PC-3 (cell line): ENCODE measurements at regions not wholly inside any gene's neighbourhood (a gene's known extent, or its start where the extent isn't known, plus 50 kb on each side); places are given as distances from the start of the nearest gene placed in this dataset.

Experiments used
- CTCF ChIP-seq: fragments of 300-600 bp; sonication (generic); conservative IDR thresholded peaks from 2 replicates; pipeline ENCODE4 v1.5.1; 2017; ENCODE audit warnings: antibody characterized with exemption, low read depth, mild to moderate bottlenecking, low read length
- EZH2 ChIP-seq: fragments of 300-600 bp; sonication (generic); IDR thresholded peaks from one replicate; pipeline ENCODE4 v1.6.1; 2017; ENCODE audit warnings: antibody characterized with exemption, mild to moderate bottlenecking, low read length; ENCODE audit not compliant: unreplicated experiment

DNA sequence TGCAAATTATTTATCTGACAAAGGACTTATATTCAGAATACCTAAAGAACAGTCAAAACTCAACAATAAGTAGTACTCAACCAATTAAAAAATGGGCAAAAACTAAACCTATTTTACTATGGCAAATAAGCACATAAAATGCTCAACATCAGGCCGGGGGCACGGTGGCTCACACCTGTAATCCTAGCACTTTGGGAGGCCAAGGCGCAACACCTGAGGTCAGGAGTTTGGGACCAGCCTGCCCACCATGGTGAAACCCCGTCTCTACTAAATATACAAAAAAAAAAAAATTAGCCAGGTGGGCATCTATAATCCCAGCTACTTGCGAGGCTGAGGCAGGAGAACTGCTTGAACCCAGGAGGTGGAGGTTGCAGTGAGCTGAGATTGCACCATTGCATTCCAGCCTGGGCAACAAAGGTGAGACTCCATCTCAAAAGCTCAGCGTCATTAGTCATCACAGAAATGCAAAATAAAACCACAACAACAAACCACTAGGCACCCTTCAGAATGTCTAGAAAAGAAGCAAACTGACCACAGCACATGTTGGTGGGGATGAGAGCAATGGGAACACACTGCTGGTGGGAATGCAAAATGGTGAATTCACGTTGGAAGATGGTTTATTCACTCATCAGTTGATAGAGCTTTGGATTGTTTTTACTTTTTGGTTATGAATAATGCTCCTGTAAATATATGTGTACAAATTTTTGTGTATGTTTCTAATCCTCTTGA lies 180.6 kb upstream of the SOX1 start:
- TF ChIP-seq EZH2 (no peak), CTCF (no peak)
